HEK293T (cell line): ENCODE measurements at regions not wholly inside any gene's neighbourhood (a gene's known extent, or its start where the extent isn't known, plus 50 kb on each side); places are given as distances from the start of the nearest gene placed in this dataset.
"Not testable (repeated sequence)": the region's sequence is repeated elsewhere in the genome, so short reads cannot be mapped to it uniquely, and the experiment has no call there.

Experiments
- CTCF ChIA-PET: fragments of 350-600 bp; formaldehyde crosslinking; extraction: SDS; loops from one replicate; lab custom pipeline; 2021; ENCODE audit warnings: antibody characterized with exemption, inconsistent platforms; lab: Yijun Ruan, JAX
- POLR2A ChIA-PET: fragments of 350-600 bp; formaldehyde crosslinking; extraction: SDS; loops from one replicate; lab custom pipeline; 2020; ENCODE audit warnings: antibody characterized with exemption, inconsistent platforms; lab: Yijun Ruan, JAX
- DNase-seq: peaks from one replicate; pipeline ENCODE4 v3.0.0; 2012; ENCODE audit warnings: mixed read lengths; ENCODE audit errors: extremely low spot score
- ARNT ChIP-seq: fragments of 450-650 bp; IDR thresholded peaks from 2 replicates; pipeline ENCODE4 v1.6.1; 2017; ENCODE audit warnings: mild to moderate bottlenecking
- BHLHE40 ChIP-seq: fragments of 450-650 bp; IDR thresholded peaks from 2 replicates; pipeline ENCODE4 v1.6.1; 2016; ENCODE audit warnings: mild to moderate bottlenecking, moderate library complexity, borderline replicate concordance
- CTBP1 ChIP-seq: fragments of 450-650 bp; IDR thresholded peaks from 2 replicates; pipeline ENCODE4 v1.6.1; 2016; ENCODE audit warnings: borderline replicate concordance
- ELF4 ChIP-seq: fragments of 450-650 bp; IDR thresholded peaks from 2 replicates; pipeline ENCODE4 v1.6.1; 2017; ENCODE audit warnings: antibody characterized with exemption
- FOXA1 ChIP-seq: fragments of 450-650 bp; IDR thresholded peaks from 2 replicates; pipeline ENCODE4 v1.6.1; 2016; ENCODE audit warnings: mild to moderate bottlenecking
- FOXK2 ChIP-seq: fragments of 450-650 bp; IDR thresholded peaks from 2 replicates; pipeline ENCODE4 v1.6.1; 2016; ENCODE audit warnings: mild to moderate bottlenecking
- FOXM1 ChIP-seq: fragments of 450-650 bp; IDR thresholded peaks from 2 replicates; pipeline ENCODE4 v1.6.1; 2017; ENCODE audit warnings: mild to moderate bottlenecking, borderline replicate concordance
- HDGF ChIP-seq: fragments of 450-650 bp; IDR thresholded peaks from 2 replicates; pipeline ENCODE4 v1.6.1; 2017; ENCODE audit warnings: antibody characterized with exemption, borderline replicate concordance
- L3MBTL2 ChIP-seq: fragments of 450-650 bp; conservative IDR thresholded peaks from 2 replicates; pipeline ENCODE4 v1.6.1; 2016; ENCODE audit warnings: mild to moderate bottlenecking
- LEF1 ChIP-seq: fragments of 450-650 bp; IDR thresholded peaks from 2 replicates; pipeline ENCODE4 v1.6.1; 2017; ENCODE audit warnings: mild to moderate bottlenecking, borderline replicate concordance
- NFRKB ChIP-seq: fragments of 450-650 bp; IDR thresholded peaks from 2 replicates; pipeline ENCODE4 v1.6.1; 2016; ENCODE audit warnings: mild to moderate bottlenecking, moderate library complexity
- SP1 ChIP-seq: fragments of 450-650 bp; IDR thresholded peaks from 2 replicates; pipeline ENCODE4 v1.6.1; 2017
- SUZ12 ChIP-seq: fragments of 450-650 bp; IDR thresholded peaks from 2 replicates; pipeline ENCODE4 v1.6.1; 2016; ENCODE audit warnings: mild to moderate bottlenecking
- TARDBP ChIP-seq: fragments of 450-650 bp; IDR thresholded peaks from 2 replicates; pipeline ENCODE4 v1.6.1; 2016
- ZNF384 ChIP-seq: fragments of 450-650 bp; IDR thresholded peaks from 2 replicates; pipeline ENCODE4 v1.6.1; 2016
- TF ChIP-seq, protein P1 (sequence below): fragments of 450-650 bp; IDR thresholded peaks from 2 replicates; pipeline ENCODE4 v1.6.1; 2016

DNA sequence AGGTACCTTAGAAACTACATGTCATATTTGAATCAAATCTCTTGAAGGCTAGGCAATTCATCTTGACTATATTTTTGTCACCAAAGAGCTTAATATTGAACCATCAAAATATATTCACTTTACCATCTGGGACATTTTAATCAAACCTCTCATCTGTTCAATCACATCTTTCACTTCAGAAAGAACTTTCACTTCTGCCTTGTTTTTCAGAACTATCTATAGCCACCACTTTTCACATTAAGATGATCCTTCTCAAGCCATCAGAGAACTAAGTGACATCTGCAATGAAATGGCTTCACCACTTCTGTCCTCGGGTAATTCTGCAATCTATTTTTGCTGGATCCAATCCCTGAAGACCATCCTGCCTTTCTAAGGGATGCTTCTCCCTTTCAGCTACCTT is 57.8 kb downstream of the OR2B2 start:
- DNase-seq = no peak
- ChIA-PET POLR2A (interaction anchor here (1.0 kb wide), 1 partner anchor 10 kb away, joined by 4 read pairs; a partner anchor contains a TSS), CTCF (no interaction called here)
- TF ChIP-seq HDGF (no peak), CTBP1 (no peak), NFRKB (no peak), ELF4 (no peak), ARNT (no peak), FOXK2 (no peak), FOXA1 (no peak), SUZ12 (no peak), L3MBTL2 (no peak)
- TF ChIP-seq, protein P1, sequence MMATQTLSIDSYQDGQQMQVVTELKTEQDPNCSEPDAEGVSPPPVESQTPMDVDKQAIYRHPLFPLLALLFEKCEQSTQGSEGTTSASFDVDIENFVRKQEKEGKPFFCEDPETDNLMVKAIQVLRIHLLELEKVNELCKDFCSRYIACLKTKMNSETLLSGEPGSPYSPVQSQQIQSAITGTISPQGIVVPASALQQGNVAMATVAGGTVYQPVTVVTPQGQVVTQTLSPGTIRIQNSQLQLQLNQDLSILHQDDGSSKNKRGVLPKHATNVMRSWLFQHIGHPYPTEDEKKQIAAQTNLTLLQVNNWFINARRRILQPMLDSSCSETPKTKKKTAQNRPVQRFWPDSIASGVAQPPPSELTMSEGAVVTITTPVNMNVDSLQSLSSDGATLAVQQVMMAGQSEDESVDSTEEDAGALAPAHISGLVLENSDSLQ = no peak

DNA sequence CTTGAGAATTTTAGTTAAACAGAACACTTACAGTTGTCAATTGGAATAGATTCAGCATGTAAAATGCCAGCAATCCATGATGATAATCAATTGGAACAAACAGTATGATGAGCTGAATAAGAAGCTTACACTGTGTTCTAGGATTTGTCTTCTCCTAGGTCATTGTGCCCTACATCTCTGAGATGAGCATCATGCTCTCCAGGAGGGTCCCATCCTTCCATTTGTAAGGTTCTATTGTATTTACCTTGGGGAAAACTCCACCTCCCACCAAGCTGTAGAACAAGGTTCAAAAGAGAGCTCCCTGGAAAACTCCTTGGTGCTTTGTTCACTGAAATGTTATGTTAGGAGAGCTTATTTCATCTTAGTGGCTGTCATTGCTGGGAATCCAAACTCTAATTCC is 60.8 kb downstream of the OR2B2 start:
- ChIA-PET CTCF (no interaction called here), POLR2A (interaction anchor here (1.7 to 6.3 kb wide), 4 partner anchors 13 to 41 kb away, joined by 6 to 63 read pairs (median 18); a partner anchor contains a TSS)
- TF ChIP-seq ARNT (no peak), BHLHE40 (no peak), CTBP1 (no peak), LEF1 (no peak), L3MBTL2 (no peak), HDGF (no peak), FOXK2 (no peak), SUZ12 (no peak), ELF4 (no peak), SP1 (no peak), FOXA1 (no peak), TARDBP (no peak)
- no peak for DNase-seq

DNA sequence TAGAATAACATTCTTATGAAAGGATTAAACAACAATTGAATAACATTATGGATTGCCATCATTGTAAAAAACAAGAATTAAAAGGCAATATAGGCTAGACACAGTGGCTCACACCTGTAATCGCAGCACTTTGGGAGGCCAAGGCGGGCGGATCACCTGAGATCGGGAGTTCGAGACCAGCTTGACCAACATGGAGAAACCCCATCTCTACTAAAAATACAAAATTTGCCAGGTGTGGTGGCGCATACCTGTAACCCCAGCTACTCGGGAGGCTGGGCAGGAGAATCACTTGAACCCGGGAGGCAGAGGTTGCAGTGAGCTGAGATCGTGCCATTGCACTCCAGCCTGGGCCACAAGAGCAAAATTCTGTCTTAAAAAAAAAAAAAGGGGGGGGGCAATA is 63.2 kb downstream of the OR2B2 start:
- POLR2A ChIA-PET = interaction anchor here (0.8 to 6.3 kb wide), 4 partner anchors 11 to 44 kb away, joined by 3 to 63 read pairs (median 13); a partner anchor contains a TSS
- not testable (repeated sequence) for DNase-seq
- CTCF ChIA-PET = interaction anchor here (0.6 kb wide), 1 partner anchor 46 kb away, joined by 3 read pairs; no protein-coding TSS in a partner anchor

DNA sequence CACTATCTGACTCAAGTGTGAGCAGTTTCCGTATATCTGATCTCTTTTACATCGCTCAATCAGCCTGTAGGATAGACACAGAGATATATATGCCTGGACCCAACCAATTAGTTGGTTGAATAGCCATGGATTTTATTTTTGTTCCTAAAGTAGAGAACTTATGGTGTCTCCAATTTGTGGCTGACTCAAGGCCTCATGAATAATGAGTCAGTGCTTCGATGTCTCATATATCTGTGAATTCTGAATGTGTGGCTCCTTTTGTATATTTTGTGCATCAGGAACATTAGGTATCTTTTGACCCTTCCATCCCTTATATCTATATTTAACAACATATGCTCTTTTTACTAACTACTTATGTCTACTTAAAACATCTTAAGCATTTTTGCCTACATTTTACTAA is 64.5 kb downstream of the OR2B2 start:
- POLR2A ChIA-PET = interaction anchor here (1.3 to 6.3 kb wide), 2 partner anchors 10 to 46 kb away, joined by 8 to 63 read pairs; a partner anchor contains a TSS
- CTCF ChIA-PET = no interaction called here
- no peak for DNase-seq
- no peak for TF ChIP-seq TARDBP
- TF ChIP-seq, protein P1 = no peak
- TF ChIP-seq L3MBTL2 = no peak
- TF ChIP-seq FOXA1 = no peak
- no peak for TF ChIP-seq HDGF
- TF ChIP-seq LEF1 = no peak
- no peak for TF ChIP-seq SUZ12
- TF ChIP-seq FOXM1 = no peak
- no peak for TF ChIP-seq BHLHE40
- TF ChIP-seq SP1 = no peak
- no peak for TF ChIP-seq FOXK2

DNA sequence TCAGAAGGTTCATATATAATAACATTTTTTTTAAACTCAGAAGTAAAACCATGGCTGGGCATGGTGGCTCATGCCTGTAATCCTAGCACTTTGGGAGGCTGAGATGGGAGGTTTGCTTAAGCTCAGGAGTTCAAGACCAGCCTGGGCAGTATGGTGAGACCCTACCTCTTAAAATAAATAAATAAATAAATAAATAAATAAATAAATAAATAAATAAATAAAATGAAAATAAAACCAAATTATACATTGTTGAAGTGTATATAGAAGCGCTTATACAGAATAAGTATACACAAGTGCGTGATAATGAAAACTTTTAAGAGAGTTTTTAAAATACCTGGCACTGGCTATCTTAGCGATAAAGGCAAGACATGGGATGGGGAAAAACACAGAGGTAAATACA is 71.6 kb downstream of the OR2B2 start:
- CTCF ChIA-PET = no interaction called here
- TF ChIP-seq LEF1 (no peak), ARNT (no peak), L3MBTL2 (no peak), SUZ12 (no peak), ELF4 (no peak), HDGF (no peak), FOXA1 (no peak), TARDBP (no peak), NFRKB (no peak), BHLHE40 (no peak), SP1 (no peak), FOXM1 (no peak), FOXK2 (no peak), ZNF384 (no peak), CTBP1 (no peak)
- TF ChIP-seq, protein P1 = no peak
- POLR2A ChIA-PET = interaction anchor here (0.7 to 3.3 kb wide), 4 partner anchors 31 to 1521 kb away, joined by 3 to 23 read pairs (median 4); a partner anchor contains a TSS
- DNase-seq = no peak

DNA sequence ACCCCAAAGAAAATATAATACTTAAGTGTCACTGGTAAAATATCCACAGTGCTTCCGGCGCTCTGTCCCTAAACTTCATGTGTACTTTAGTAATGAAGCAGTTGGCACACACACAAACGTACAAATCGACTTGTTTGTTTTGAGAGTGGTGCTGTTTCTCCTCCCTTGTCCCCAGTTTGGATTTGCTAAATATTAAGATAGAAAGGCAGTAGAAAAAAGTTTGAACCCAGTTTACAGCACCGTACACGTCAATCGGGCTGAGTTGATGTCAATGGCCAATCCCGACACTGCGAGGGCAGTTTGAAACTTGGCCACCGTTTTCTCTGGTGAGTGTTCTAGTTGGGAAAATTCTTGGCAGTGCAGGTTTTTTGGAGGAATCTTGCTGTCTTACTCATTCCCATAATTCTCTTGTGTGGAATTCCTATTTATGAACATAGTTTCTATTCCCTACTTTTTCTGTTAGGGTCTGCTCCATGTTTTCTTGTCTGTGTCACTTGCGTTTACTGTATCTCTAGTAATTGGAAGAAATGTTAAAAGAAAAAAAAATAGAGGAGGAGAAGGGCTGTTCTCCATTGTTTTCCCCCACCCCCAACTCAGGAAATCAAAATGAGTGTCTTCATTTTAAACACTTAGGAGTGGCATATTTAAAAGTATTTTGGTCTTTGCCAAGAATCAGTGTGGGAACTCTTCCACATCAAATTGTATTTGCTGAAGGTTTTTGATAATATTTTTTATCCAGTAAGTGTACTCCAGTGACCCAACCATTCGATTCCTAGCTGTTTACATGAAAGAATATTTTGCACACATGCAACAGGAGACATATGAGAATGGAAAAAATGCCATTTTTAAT is 72.3 kb downstream of the OR2B2 start:
- ChIA-PET CTCF (no interaction called here), POLR2A (interaction anchor here (0.7 to 7.7 kb wide), 10 partner anchors 10 to 1716 kb away, joined by 3 to 422 read pairs (median 43); a partner anchor contains a TSS)
- TF ChIP-seq ZNF384 (peak; percentile 14; the same call in 1 of the 2 replicates), BHLHE40 (peak; percentile 31; the same call in 1 of the 2 replicates), TARDBP (no peak)
- TF ChIP-seq, protein P1 = peak; percentile 67
- DNase-seq = peak; percentile 16
